ENCODE measurements at regions not wholly inside any gene's neighbourhood (a gene's known extent, or its start where the extent isn't known, plus 50 kb on each side); places are given as distances from the start of the nearest gene placed in this dataset.

- no peak overlapping the region for H3K27ac ChIP-seq (ENCODE audit: low read depth, low read length)
- H3K4me3 ChIP-seq (ENCODE audit: insufficient read depth, low read length, poor library complexity, severe bottlenecking), result no peak overlapping the region
- no peaks in the 10 kb centered on the region for H3F3A ChIP-seq (ENCODE audit: insufficient read depth)
- TF ChIP-seq EZH2phosphoT487 (conservative IDR thresholded peaks at IDR 0.05; ENCODE audit: low read length) (no peak), CTCF (IDR thresholded peaks at IDR 0.05; ENCODE audit: insufficient read depth, low read length, poor library complexity, severe bottlenecking) (no peak)
- H3K9me2 ChIP-seq (replicated peaks; ENCODE audit: insufficient read depth, low read length), result no peaks in the 10 kb centered on the region
- H3K9me3 ChIP-seq (ENCODE audit: insufficient read depth, low read length), result no peaks in the 10 kb centered on the region
- H3K79me2 ChIP-seq (ENCODE audit: insufficient read depth, low read length), result no peaks in the 10 kb centered on the region
- H4K20me1 ChIP-seq (ENCODE audit: low read depth, low read length), result no peaks in the 10 kb centered on the region
- H3K27me3 ChIP-seq (ENCODE audit: low read length), result no peaks in the 10 kb centered on the region
- H3K4me2 ChIP-seq (ENCODE audit: low read depth, low read length, poor library complexity, severe bottlenecking), result no peak overlapping the region
- H2AFZ ChIP-seq (ENCODE audit: low read depth, low read length, severe bottlenecking), result no peak overlapping the region
- no peak overlapping the region for H3K9ac ChIP-seq (ENCODE audit: low read length)
- H3K36me3 ChIP-seq (ENCODE audit: low read length), result no peaks in the 10 kb centered on the region
These were observed 276.2 kb upstream of the ATP2B1 start for GRCh38 chr12:89984846-89985245.

DNA sequence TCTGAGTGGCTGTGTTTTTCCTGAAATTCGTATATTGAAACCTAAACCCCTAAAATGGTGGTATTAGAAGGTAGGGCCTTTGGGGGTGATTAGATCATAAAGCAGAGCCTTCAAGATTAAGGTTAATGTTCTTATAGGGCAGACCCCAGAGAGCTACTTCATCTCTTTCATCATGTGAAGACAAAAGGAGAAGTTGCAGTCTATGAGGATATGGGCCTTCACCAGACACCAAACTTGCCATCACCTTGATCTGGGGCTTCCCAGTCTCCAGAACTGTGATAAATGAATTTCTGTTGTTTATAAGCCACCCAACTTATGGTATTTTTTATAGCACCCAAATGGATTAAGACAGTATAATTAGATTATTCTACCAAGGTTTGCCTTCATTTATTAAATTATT, 275.0 kb upstream of the ATP2B1 start:
- Histone ChIP-seq H4K20me1 (ENCODE audit: low read depth, low read length) (no peaks in the 10 kb centered on the region), H3K9me3 (ENCODE audit: insufficient read depth, low read length) (no peaks in the 10 kb centered on the region), H3F3A (ENCODE audit: insufficient read depth) (no peaks in the 10 kb centered on the region), H3K36me3 (ENCODE audit: low read length) (no peaks in the 10 kb centered on the region), H3K79me2 (ENCODE audit: insufficient read depth, low read length) (no peaks in the 10 kb centered on the region), H3K9me2 (replicated peaks; ENCODE audit: insufficient read depth, low read length) (no peaks in the 10 kb centered on the region), H3K4me3 (ENCODE audit: insufficient read depth, low read length, poor library complexity, severe bottlenecking) (no peak overlapping the region), H3K27ac (ENCODE audit: low read depth, low read length) (no peak overlapping the region), H2AFZ (ENCODE audit: low read depth, low read length, severe bottlenecking) (no peak overlapping the region), H3K4me2 (ENCODE audit: low read depth, low read length, poor library complexity, severe bottlenecking) (no peak overlapping the region), H3K27me3 (ENCODE audit: low read length) (no peaks in the 10 kb centered on the region), H3K9ac (ENCODE audit: low read length) (no peak overlapping the region)
- no peak for TF ChIP-seq EZH2phosphoT487 (conservative IDR thresholded peaks at IDR 0.05; ENCODE audit: low read length)
- no peak for TF ChIP-seq CTCF (IDR thresholded peaks at IDR 0.05; ENCODE audit: insufficient read depth, low read length, poor library complexity, severe bottlenecking)

DNA sequence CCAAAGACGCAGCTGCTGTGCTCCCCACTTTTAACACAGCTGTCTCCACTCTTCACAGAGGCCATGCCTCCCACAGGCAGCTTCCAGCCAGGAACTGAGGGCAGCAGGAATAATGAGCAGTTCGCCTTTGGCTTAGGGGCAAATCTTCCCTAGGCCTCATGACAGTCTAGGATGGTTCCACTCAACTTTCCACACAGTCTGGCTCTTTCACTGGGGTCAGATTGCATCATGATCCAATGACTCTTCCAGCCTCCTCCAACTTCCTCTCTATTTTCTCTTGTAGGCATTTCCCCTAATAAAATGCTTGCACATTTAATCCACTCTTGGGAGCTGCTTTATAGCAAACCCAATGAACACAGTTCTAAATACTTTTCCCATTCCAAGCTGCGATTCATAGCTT, 271.6 kb upstream of the ATP2B1 start:
- H3K27ac ChIP-seq (ENCODE audit: low read depth, low read length), result no peak overlapping the region
- no peaks in the 10 kb centered on the region for H3K36me3 ChIP-seq (ENCODE audit: low read length)
- no peaks in the 10 kb centered on the region for H3K9me2 ChIP-seq (replicated peaks; ENCODE audit: insufficient read depth, low read length)
- no peaks in the 10 kb centered on the region for H3K27me3 ChIP-seq (ENCODE audit: low read length)
- H3K9ac ChIP-seq (ENCODE audit: low read length), result no peak overlapping the region
- H3K4me3 ChIP-seq (ENCODE audit: insufficient read depth, low read length, poor library complexity, severe bottlenecking), result no peak overlapping the region
- no peaks in the 10 kb centered on the region for H3K9me3 ChIP-seq (ENCODE audit: insufficient read depth, low read length)
- H3K79me2 ChIP-seq (ENCODE audit: insufficient read depth, low read length), result no peaks in the 10 kb centered on the region
- H3F3A ChIP-seq (ENCODE audit: insufficient read depth), result no peaks in the 10 kb centered on the region
- H2AFZ ChIP-seq (ENCODE audit: low read depth, low read length, severe bottlenecking), result no peak overlapping the region
- no peaks in the 10 kb centered on the region for H4K20me1 ChIP-seq (ENCODE audit: low read depth, low read length)
- H3K4me2 ChIP-seq (ENCODE audit: low read depth, low read length, poor library complexity, severe bottlenecking), result no peak overlapping the region
- TF ChIP-seq CTCF (IDR thresholded peaks at IDR 0.05; ENCODE audit: insufficient read depth, low read length, poor library complexity, severe bottlenecking), result no peak
- no peak for TF ChIP-seq EZH2phosphoT487 (conservative IDR thresholded peaks at IDR 0.05; ENCODE audit: low read length)
